ENCODE measurements at regions not wholly inside any gene's neighbourhood (a gene's known extent, or its start where the extent isn't known, plus 50 kb on each side); places are given as distances from the start of the nearest gene placed in this dataset.

GRCh38 chr12:93107514-93108312, 178.6 kb upstream of the EEA1 start:
- DNase-seq = no peak

- no peak for DNase-seq
Observed at GRCh38 chr12:93108985-93109384, 179.9 kb upstream of the EEA1 start.

- peak; percentile 9 for DNase-seq
Observed at GRCh38 chr12:93109551-93110203, 180.6 kb upstream of the EEA1 start.

- DNase-seq = no peak
Observed at GRCh38 chr12:93111773-93112172, 182.7 kb upstream of the EEA1 start.

GRCh38 chr12:93113317-93114006, 184.4 kb upstream of the EEA1 start:
- no peak for DNase-seq

- no peak for DNase-seq
Observed at GRCh38 chr12:93115198-93115601, 186.1 kb upstream of the EEA1 start.

- DNase-seq = no peak
Observed at GRCh38 chr12:93115646-93116045, 186.6 kb upstream of the EEA1 start.

GRCh38 chr12:93116632-93117031, 187.5 kb upstream of the EEA1 start:
- DNase-seq = no peak

DNA sequence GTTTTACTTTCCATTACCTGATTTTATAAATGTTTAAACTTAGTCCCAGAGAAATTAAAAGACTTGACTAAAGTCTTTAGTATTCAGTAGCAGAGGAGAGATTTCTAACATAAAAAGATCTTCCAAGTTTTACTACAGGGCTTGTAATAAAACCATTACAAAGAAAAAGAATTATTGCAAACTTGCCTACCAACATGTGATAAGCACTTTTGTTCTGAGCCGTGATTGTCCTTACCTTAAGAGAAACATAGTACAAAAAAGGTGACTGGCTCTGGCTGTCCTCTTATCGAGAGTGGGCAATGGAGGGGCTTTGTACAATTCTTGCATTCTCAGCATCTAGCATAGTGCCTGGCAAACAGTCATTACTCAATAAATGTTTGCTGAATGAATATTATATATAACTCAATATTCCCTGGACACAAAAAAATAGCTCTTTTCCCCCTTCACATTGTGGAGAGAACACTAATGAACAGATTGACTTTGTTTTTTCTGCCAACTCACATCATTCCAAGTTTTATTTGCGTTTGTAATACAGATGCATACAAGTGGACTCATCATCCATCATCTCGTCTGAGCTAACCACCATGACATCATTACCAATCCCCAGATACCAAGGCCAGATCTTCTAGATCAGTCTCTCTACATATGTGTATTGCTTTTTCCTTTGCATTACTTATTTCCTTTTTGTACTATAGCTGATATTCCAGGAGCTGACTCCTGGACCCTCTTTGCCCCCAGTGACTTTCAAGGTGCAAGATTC, 192.8 kb upstream of the EEA1 start:
- DNase-seq = no peak

DNA sequence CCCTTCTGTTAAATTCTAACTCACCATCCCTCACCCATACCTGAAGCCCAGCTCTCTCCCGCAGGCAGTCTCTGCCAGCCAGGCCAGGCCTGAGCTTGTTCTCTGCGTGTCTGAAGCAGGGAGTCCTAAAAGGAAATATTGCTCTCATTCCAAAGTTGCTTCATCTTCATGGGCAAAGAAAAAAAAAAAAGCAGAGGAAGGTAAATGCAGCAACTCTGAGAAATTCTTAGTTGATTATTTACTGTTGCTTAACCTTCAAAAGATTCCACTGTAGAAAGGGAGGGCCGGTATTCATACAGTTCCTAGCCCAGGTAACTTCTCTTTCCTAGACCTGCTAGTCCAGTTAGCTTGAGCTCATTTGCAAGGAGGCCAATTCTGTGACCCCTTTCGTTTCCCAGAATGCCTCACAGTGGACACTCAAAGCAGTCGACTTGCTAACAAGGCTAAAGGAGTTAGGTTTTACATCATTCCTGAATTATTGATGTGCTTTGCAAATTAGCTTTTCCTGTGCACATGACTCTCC, 193.5 kb upstream of the EEA1 start:
- DNase-seq = no peak

DNA sequence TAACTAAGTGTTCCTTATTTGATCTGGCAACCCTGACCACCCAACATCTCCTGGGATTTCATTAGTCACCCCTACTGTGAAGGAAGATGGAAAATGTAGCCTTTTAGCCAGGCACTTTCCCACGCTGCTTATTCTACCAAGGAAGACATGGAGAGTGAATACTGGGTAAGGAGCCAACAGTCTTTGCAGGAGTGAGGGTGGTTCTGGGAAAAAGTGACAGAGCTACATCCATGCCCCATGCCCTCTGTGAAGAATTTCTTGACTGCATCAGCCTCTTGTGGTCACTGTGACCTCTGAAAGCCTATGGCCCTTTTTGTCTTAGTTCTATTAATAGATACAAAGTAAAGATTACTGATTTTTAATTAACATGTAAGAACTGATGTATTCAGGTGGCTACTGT, 196.0 kb upstream of the EEA1 start:
- DNase-seq = no peak

GRCh38 chr12:93126069-93126474, 197.0 kb upstream of the EEA1 start:
- DNase-seq = no peak

GRCh38 chr12:93127107-93127560, 198.0 kb upstream of the EEA1 start:
- DNase-seq = no peak

DNA sequence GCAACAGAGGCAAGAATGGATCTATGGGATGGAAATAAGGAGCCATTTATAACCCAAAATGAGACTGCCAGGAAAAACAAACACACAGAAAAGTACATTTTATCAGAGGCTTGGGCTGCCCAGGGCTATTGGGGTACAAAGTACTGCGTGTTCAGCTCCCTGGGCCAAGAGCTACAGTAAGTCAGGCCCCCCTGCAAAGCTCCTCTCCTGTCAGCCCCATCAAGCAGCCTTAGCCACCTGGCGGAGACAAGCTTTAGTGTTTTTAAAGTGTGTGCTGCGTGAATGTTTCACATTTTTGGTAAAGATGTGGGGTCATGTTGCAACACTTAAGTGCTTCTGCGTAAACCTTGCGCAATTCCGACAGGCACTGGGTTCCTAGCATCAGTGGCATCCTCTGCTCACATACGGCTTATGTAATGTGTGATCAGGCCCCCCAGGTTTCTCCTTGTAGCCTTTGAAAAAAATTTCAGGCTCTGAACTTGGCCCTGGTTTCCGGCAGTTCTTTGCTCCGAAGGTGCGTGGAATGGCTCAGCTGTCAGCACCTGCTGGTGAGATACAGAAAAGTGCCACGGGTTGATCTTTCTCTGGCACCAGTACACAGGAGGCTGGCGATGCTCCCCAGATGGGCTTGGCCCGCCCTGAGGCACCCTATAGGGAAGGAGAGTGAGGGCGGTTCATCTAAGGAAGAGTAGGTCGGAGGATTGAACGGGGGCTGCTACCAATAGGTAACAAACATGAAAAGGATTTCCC, 198.7 kb upstream of the EEA1 start:
- DNase-seq = no peak

DNA sequence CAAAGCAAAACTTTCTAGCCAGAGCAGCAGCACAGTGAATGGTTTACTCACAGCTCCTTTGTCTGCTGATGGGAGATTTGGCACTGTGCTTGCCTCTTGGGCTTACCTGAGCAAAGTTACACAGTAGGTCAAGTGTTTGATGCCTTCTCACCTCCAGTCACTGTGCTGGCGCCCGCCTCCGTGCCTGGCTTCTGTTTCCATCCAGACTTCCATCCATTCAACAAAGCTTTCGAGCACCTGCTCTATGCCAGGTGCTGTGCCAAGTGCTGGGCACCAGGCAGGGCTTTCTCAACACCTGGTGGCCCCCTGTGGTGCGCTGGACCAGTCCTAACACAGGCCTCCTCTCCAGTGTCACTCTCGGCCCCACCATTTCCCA, 199.2 kb upstream of the EEA1 start:
- no peak for DNase-seq

GRCh38 chr12:93130366-93131054, 201.4 kb upstream of the EEA1 start:
- no peak for DNase-seq

- no peak for DNase-seq
Observed at GRCh38 chr12:93133361-93133760, 204.3 kb upstream of the EEA1 start.

GRCh38 chr12:93134175-93134890, 205.2 kb upstream of the EEA1 start:
- no peak for DNase-seq

DNA sequence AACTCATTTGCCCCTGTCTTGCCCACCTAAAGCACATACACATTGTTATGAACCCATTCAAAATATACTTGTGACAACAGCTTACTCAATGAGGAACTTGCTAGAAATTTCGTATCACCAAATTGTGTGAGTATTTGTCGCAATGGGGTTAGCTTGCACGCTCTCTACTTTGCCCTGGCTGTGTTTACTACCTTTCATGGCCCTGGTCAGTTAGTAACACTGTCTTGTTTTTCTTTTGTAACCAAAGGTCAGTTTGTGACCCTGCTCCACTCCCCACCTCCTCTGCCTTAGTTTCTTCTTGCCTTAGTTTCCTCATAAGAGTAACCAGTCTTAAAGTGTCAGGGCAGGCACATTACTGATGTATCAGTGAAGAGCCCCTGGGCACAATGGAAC, 205.8 kb upstream of the EEA1 start:
- no peak for DNase-seq

DNA sequence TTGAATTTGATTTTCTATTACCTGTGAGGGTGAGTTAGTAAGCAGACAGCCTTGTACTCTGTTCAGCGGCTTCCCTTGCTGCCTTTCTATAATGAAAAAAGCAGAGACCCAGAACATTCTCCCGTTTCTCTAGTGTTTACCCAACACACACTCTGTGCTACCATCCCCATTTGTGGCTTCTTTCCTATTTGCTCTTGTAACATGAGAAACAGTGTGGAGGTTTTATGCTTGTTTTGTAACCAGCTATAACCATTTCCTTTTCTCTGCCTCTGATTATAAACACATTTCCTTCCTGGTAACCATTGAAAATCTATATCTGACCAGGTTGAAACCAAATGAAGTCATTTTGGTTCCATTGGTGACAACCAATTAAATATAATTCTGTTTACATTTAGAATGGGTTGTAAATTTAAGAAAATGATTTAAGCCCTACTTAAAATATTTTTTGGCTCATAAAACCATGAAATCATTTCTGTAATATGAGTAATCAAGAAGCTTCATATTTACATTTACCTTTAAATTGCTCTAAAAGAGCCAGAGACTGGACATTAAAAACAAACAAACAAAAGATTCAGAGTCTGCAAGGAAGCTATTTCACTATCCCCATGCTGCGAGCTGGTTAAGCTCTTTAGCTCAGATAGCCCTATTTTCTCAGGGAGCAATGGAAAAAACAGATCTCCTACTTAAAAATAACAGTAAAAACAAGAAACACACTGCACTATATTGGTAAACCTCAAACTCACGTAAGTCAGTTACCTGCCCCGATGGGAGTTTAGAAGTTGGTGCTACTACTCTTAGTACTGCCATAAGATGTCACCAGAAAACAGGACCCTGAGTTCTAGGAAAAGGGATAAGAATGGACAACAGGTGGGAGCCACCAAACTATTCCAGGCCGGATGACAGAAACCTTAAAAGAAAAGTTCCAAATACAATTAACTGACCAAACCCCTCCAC, 206.5 kb upstream of the EEA1 start:
- DNase-seq = no peak

Measured in activated naive CD4-positive, alpha-beta T cell treated with Interleukin-2 at 50 U/mL for 16 hours (primary cell).